SK-N-SH treated with all-trans-retinoic acid at 6 μM for 48 hours (cell line): ENCODE measurements at regions not wholly inside any gene's neighbourhood (a gene's known extent, or its start where the extent isn't known, plus 50 kb on each side); places are given as distances from the start of the nearest gene placed in this dataset.

Experiments used
- ARNTL ChIP-seq: fragments of 450-650 bp; formaldehyde crosslinking; IDR thresholded peaks from 2 replicates; pipeline ENCODE4 v1.5.0; 2020; ENCODE audit warnings: low read depth, mild to moderate bottlenecking, moderate library complexity, borderline replicate concordance
- ESRRG ChIP-seq: fragments of 250-450 bp; sonication (Bioruptor Pico); IDR thresholded peaks from 2 replicates; pipeline ENCODE4 v1.6.1; 2021; ENCODE audit warnings: mild to moderate bottlenecking
- GLIS3 ChIP-seq: fragments of 250-450 bp; sonication (Bioruptor Pico); IDR thresholded peaks from 2 replicates; pipeline ENCODE4 v1.5.0; 2020; ENCODE audit warnings: mild to moderate bottlenecking, moderate library complexity
- ZFP3 ChIP-seq: fragments of 250-450 bp; sonication (Bioruptor Pico); IDR thresholded peaks from 2 replicates; pipeline ENCODE4 v1.5.0; 2020; ENCODE audit warnings: mild to moderate bottlenecking, moderate library complexity
- ZFP30 ChIP-seq: fragments of 450-650 bp; formaldehyde crosslinking; IDR thresholded peaks from 2 replicates; pipeline ENCODE4 v1.5.0; 2022; ENCODE audit warnings: mild to moderate bottlenecking, moderate library complexity
- TF ChIP-seq, protein P1 (sequence below): fragments of 250-450 bp; sonication (Bioruptor Pico); IDR thresholded peaks from 2 replicates; pipeline ENCODE4 v1.5.1; 2020; ENCODE audit warnings: low read depth, mild to moderate bottlenecking, moderate library complexity
- TF ChIP-seq, protein P2 (sequence below): fragments of 250-450 bp; sonication (Bioruptor Pico); IDR thresholded peaks from 2 replicates; pipeline ENCODE4 v1.5.0; 2020; ENCODE audit warnings: mild to moderate bottlenecking, moderate library complexity

DNA sequence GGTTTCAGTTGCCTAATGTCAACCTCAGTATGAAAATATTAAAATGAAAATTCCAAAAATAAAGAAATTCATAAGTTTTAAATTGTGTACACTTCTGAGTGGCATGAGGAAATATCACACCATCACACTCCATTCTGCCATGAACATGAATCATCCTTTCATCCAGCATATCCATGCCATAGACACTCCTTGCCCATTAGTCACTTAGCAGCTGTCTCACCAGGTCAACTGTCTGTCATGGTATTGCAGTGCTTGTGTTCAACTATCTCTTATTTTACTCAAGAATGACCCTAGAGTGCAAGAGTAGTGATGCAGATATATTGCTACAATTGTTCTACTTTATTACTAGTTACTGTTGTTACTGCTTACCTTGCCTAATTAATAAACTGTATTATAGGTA is 712.4 kb downstream of the EPHA7 start:
- TF ChIP-seq ARNTL (CRISPR knock-in tag) (no peak), GLIS3 (no peak), ZFP30 (CRISPR knock-in tag) (no peak), ZFP3 (CRISPR knock-in tag) (no peak), ESRRG (no peak)
- TF ChIP-seq, protein P1, sequence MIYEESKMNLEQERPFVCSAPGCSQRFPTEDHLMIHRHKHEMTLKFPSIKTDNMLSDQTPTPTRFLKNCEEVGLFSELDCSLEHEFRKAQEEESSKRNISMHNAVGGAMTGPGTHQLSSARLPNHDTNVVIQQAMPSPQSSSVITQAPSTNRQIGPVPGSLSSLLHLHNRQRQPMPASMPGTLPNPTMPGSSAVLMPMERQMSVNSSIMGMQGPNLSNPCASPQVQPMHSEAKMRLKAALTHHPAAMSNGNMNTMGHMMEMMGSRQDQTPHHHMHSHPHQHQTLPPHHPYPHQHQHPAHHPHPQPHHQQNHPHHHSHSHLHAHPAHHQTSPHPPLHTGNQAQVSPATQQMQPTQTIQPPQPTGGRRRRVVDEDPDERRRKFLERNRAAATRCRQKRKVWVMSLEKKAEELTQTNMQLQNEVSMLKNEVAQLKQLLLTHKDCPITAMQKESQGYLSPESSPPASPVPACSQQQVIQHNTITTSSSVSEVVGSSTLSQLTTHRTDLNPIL (CRISPR knock-in tag): no peak
- TF ChIP-seq, protein P2, sequence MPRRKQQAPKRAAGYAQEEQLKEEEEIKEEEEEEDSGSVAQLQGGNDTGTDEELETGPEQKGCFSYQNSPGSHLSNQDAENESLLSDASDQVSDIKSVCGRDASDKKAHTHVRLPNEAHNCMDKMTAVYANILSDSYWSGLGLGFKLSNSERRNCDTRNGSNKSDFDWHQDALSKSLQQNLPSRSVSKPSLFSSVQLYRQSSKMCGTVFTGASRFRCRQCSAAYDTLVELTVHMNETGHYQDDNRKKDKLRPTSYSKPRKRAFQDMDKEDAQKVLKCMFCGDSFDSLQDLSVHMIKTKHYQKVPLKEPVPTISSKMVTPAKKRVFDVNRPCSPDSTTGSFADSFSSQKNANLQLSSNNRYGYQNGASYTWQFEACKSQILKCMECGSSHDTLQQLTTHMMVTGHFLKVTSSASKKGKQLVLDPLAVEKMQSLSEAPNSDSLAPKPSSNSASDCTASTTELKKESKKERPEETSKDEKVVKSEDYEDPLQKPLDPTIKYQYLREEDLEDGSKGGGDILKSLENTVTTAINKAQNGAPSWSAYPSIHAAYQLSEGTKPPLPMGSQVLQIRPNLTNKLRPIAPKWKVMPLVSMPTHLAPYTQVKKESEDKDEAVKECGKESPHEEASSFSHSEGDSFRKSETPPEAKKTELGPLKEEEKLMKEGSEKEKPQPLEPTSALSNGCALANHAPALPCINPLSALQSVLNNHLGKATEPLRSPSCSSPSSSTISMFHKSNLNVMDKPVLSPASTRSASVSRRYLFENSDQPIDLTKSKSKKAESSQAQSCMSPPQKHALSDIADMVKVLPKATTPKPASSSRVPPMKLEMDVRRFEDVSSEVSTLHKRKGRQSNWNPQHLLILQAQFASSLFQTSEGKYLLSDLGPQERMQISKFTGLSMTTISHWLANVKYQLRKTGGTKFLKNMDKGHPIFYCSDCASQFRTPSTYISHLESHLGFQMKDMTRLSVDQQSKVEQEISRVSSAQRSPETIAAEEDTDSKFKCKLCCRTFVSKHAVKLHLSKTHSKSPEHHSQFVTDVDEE: no peak
